ENCODE measurements at regions not wholly inside any gene's neighbourhood (a gene's known extent, or its start where the extent isn't known, plus 50 kb on each side); places are given as distances from the start of the nearest gene placed in this dataset.

GRCh38 chr1:117802531-117803257 is 126.7 kb downstream of the GDAP2 start:
- DNase-seq (no peak), ATAC-seq (no peak)
- no peaks in the 10 kb centered on the region for H3K36me3 Mint-ChIP-seq
- peaks cover 20 to 49% (median 23%) of the 10 kb centered on the region in 5 donors for H3K27me3 Mint-ChIP-seq
- H3K27ac Mint-ChIP-seq: no peak overlapping the region
- POLR2A ChIA-PET: no interaction called here
- no peaks in the 10 kb centered on the region for H3K4me1 Mint-ChIP-seq
- H3K9me3 Mint-ChIP-seq: peaks cover 0 to 2% (median 0%) of the 10 kb centered on the region in 9 donors
- no peak overlapping the region for H3K4me3 Mint-ChIP-seq

GRCh38 chr1:117803318-117803717 is 126.1 kb downstream of the GDAP2 start:
- no peak overlapping the region for H3K4me3 Mint-ChIP-seq
- POLR2A ChIA-PET: no interaction called here
- H3K36me3 Mint-ChIP-seq: no peaks in the 10 kb centered on the region
- no peaks in the 10 kb centered on the region for H3K4me1 Mint-ChIP-seq
- DNase-seq: no peak
- H3K27me3 Mint-ChIP-seq: peaks cover 20 to 49% (median 23%) of the 10 kb centered on the region in 5 donors
- H3K27ac Mint-ChIP-seq: no peak overlapping the region
- no peak for ATAC-seq
- peaks cover 0 to 2% (median 0%) of the 10 kb centered on the region in 9 donors for H3K9me3 Mint-ChIP-seq

- Mint-ChIP-seq H3K27ac (no peak overlapping the region), H3K4me3 (no peak overlapping the region), H3K4me1 (no peaks in the 10 kb centered on the region), H3K9me3 (peaks cover 0 to 2% (median 0%) of the 10 kb centered on the region in 9 donors), H3K36me3 (no peaks in the 10 kb centered on the region), H3K27me3 (peaks cover 7 to 20% (median 11%) of the 10 kb centered on the region in 5 donors)
- ATAC-seq: no peak
- POLR2A ChIA-PET: no interaction called here
- DNase-seq: no peak
Observed at GRCh38 chr1:117809764-117810163, 119.7 kb downstream of the GDAP2 start.

GRCh38 chr1:117810553-117810952 is 118.9 kb downstream of the GDAP2 start:
- no peak for ATAC-seq
- no peaks in the 10 kb centered on the region for H3K4me1 Mint-ChIP-seq
- peaks cover 4 to 13% (median 5%) of the 10 kb centered on the region in 5 donors for H3K27me3 Mint-ChIP-seq
- H3K9me3 Mint-ChIP-seq: peaks cover 0 to 2% (median 0%) of the 10 kb centered on the region in 9 donors
- POLR2A ChIA-PET: no interaction called here
- H3K27ac Mint-ChIP-seq: no peak overlapping the region
- H3K4me3 Mint-ChIP-seq: no peak overlapping the region
- no peak for DNase-seq
- H3K36me3 Mint-ChIP-seq: no peaks in the 10 kb centered on the region

- H3K27ac Mint-ChIP-seq: no peak overlapping the region
- POLR2A ChIA-PET: no interaction called here
- H3K36me3 Mint-ChIP-seq: no peaks in the 10 kb centered on the region
- no peak for DNase-seq
- H3K27me3 Mint-ChIP-seq: peaks cover 0 to 12% (median 3%) of the 10 kb centered on the region in 5 donors
- no peak overlapping the region for H3K4me3 Mint-ChIP-seq
- H3K9me3 Mint-ChIP-seq: peaks cover 0 to 2% (median 0%) of the 10 kb centered on the region in 9 donors
- ATAC-seq: no peak
- no peaks in the 10 kb centered on the region for H3K4me1 Mint-ChIP-seq
Observed at GRCh38 chr1:117812869-117813511, 116.4 kb downstream of the GDAP2 start.

All from naive thymus-derived CD8-positive, alpha-beta T cell (primary cell).